SIG-M5 treated with dmso at 0.1 percent for 504 hours (cell line): ENCODE measurements at regions not wholly inside any gene's neighbourhood (a gene's known extent, or its start where the extent isn't known, plus 50 kb on each side); places are given as distances from the start of the nearest gene placed in this dataset.
A peak's percentile ranks its signal among the peaks of the same experiment; 100 is the strongest.

Experiments
- DNase-seq: peaks from one replicate; lab custom pipeline; 2025; ENCODE audit not compliant: unreplicated experiment; lab: John Stamatoyannopoulos, UW

- DNase-seq, result no peak
Observed at GRCh38 chr7:41475801-41476459, 227.0 kb downstream of the INHBA start.

GRCh38 chr7:41472427-41473125, 230.3 kb downstream of the INHBA start:
- DNase-seq, result no peak

- DNase-seq, result no peak
Observed at GRCh38 chr7:41470081-41470480, 232.8 kb downstream of the INHBA start.

GRCh38 chr7:41467596-41467995, 235.3 kb downstream of the INHBA start:
- DNase-seq, result no peak

GRCh38 chr7:41466760-41467384, 236.0 kb downstream of the INHBA start:
- no peak for DNase-seq

GRCh38 chr7:41465571-41465970, 237.3 kb downstream of the INHBA start:
- no peak for DNase-seq

GRCh38 chr7:41463770-41464470, 239.0 kb downstream of the INHBA start:
- no peak for DNase-seq

- DNase-seq, result peak; percentile 80
Observed at GRCh38 chr7:41459623-41460261, 243.1 kb downstream of the INHBA start.

GRCh38 chr7:41459183-41459582, 243.7 kb downstream of the INHBA start:
- DNase-seq, result peak; percentile 19

GRCh38 chr7:41457832-41458437, 245.0 kb downstream of the INHBA start:
- no peak for DNase-seq

GRCh38 chr7:41451826-41452225, 251.1 kb downstream of the INHBA start:
- no peak for DNase-seq

GRCh38 chr7:41449694-41450093, 253.2 kb downstream of the INHBA start:
- DNase-seq, result no peak

- no peak for DNase-seq
Observed at GRCh38 chr7:41449286-41449685, 253.6 kb downstream of the INHBA start.

- no peak for DNase-seq
Observed at GRCh38 chr7:41448104-41448503, 254.8 kb downstream of the INHBA start.

GRCh38 chr7:41447450-41448042, 255.3 kb downstream of the INHBA start:
- no peak for DNase-seq

GRCh38 chr7:41446606-41447449, 256.1 kb downstream of the INHBA start:
- DNase-seq, result no peak

GRCh38 chr7:41445946-41446345, 256.9 kb downstream of the INHBA start:
- DNase-seq, result no peak

- DNase-seq, result no peak
Observed at GRCh38 chr7:41445432-41445831, 257.5 kb downstream of the INHBA start.

- DNase-seq, result no peak
Observed at GRCh38 chr7:41439515-41439879, 263.4 kb downstream of the INHBA start.
